ENCODE measurements at regions not wholly inside any gene's neighbourhood (a gene's known extent, or its start where the extent isn't known, plus 50 kb on each side); places are given as distances from the start of the nearest gene placed in this dataset.

DNA sequence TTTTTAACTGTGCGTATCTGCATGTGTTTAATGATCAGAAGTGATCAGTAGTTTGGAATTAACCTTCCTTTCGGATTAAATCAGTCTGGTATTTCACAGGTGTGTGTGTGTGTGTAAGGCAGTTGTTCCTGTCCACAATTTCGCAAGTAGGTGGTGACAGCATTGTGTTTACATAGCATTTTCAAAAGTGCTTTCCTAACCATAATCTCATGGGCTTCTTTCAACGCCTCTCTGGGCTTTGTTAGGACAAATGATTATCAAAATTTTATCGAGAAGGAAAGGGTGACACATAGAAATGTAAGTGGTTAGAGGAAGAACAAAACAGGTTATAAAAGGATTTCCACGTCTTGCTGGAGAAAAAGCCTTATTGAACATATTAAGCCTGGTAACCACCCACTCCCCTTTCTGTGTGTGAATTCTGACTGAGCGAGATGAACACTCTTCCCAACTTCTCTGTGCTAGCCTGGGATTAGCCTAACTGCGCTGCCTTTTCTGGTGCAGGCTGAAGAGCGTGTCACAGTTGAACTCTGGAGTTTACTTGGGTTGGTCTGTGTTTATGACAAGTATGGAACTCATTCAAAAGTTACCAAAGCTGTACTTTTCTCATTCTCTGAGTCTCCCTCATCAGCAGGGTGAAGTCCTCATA, 292.3 kb upstream of the PITRM1 start:
- intact Hi-C loops (cut with DNase I), result loop anchor here (5.0 kb wide), 1 partner anchor 62 kb away; no protein-coding TSS in a partner anchor
- DNase-seq (ENCODE audit: low spot score), result no peak

DNA sequence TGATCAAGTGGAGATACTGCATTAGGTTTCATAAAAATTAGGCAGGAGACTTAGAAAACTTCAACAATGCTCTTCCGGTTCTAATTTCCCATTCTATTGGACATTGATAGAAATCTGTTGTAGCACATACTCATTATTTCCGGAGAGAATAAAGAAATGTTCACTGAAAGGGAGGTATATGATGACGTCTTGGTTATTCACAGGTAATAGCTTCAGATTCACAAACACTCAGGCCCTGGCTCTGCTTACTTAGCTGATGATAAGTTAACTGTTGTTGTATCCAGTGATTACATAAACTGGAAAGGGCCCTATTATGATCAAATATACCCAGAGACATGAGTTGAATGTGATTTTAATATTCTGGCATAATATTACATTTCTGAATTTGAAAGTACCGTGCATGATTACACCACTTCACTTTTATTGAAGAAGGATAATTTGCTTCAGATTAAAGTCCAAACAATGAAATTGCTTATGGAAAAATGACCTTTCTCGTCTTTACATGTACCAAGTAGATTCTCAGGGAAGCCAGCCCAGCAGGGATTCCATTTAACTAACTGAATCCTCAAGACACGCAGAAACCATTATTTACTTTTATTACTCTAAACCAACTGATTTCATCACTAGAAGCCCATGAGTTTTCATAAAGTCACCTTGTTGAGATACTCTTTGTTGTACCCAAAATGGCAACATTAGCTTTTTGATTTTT, 288.0 kb upstream of the PITRM1 start:
- intact Hi-C loops (cut with DNase I), result no loop called here

DNA sequence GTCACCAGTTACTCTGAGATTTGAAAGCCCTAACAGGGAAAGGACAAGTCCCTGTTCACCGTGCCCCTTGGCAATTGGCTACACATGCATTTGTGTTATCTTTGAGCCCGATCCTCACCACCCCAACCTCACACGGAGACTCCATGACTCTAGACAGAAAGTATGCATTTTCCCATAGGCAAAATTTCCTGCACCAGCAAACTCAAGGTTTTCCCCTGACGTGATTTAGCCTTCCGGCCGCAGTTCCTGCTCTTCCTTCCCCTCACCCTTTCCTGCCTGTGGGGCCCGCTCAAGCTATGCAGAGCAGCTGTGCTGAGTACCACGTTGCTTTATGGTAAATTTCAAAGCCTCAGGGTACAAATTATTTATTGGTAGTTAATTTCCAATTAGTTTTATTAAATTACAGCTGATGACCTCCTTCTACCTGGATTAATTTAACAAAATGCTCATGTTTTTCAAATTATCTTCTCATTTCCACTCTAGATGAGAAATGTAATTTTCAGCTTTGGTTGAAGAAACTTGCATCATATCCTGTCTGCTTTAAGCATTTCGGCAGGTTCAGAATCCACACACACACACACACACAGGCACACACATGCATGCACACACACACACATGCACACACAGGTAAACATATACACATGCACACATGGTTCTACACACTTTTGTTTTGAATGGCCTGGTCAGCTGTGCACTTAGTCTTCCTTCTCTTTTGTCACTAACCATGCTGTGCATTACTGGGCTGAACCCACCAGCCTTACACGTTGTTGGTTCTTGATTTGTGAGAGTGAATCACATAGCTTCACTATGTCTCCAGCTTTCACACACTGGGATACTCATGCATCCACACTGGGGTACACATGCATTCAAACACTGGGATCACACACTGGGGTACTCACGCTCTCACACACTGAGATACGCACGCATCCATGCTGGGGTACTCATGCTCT, 283.1 kb upstream of the PITRM1 start:
- no peak for DNase-seq (ENCODE audit: low spot score)
- intact Hi-C loops (cut with DNase I), result no loop called here

More for the DNA sequence above, 288.0 kb upstream of the PITRM1 start:
- no peak for DNase-seq (ENCODE audit: low spot score)

DNA sequence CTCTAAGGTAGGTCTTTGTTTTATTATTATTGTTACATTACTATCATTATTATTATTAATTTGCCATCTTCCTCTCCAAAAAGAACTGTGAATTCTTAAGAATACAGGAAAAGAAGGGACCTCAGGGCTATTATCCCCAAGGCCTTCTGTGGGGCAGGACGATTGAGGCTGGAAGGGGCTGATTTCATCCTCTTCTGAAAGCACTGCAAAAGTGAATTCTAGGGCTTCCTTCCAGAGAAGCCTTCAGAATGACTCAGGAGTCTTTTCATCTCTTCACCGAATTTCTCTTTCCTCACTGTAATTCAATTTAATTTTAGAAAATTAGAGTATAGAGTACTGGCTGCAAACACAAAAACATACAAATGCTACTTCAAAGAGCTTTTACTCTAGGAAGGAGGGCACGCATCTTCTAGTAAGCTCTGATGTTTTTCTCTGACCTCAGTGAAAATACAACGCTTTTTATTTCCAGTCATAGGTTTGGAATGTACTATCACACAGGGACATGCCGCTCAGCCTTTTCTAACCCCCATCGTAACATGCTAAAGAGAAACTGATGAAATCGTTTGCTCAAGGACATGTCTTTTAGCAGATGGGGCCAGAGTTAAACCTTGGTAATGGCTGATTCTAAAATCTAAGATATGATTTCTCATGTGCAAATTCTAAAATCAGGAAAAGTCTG, 280.2 kb upstream of the PITRM1 start:
- no peak for DNase-seq (ENCODE audit: low spot score)
- intact Hi-C loops (cut with DNase I), result loop anchor here (2.0 to 5.0 kb wide), 3 partner anchors 14 to 324 kb away; no protein-coding TSS in a partner anchor

DNA sequence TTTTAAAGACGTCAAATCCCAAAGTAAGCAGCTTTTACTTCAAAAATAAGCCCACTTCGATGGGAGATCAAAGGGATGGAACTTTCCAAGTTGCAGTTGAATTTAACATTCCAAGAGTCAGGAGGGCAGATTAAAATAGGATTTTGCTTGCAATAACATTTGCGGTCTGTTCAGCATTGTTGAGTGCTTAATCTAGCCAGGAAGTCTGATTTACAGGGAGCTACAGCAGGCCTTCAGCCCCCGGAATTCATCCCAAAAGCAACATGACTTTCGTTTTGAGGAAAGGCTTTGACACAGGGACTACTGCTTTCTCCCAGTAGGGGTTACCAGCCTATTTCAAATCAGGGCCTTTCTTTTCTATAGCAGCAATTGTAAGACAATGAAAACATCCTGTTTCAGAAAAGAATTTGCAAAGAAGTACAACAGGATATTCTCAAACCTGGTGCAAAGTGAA, 279.6 kb upstream of the PITRM1 start:
- intact Hi-C loops (cut with DNase I), result loop anchor here (2.0 to 5.0 kb wide), 3 partner anchors 15 to 325 kb away; no protein-coding TSS in a partner anchor
- DNase-seq (ENCODE audit: low spot score), result no peak

DNA sequence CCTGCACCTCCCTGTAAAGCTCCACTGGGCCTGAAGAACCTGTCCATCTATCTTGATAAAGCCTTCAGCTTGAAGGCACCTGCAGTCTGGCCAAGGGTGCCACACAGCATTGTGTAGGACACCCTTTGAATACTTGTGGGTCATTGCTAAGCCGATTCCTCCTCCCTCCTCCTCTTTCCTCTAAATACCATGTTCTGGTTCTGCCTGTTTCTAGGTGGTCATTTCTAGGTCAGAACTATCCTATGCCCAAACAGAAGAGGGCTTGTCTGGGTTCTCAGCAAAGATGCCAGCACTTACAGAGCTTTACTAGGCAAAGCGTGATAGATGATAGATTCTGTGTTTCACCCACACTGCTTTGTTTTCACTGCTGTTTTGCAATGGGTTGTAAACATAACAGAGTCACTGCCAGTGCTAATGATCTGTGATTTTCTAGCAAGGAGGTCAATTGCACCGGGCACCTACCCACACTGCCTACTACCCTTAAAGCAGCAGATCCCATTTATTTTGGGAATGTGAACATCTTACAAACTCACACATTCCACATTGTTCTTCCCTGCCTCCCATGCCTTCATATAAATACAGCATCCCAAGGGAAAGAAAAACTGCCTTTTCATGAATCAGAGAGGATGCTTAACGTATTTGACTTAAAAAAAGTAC, 279.1 kb upstream of the PITRM1 start:
- intact Hi-C loops (cut with DNase I), result loop anchor here (2.0 to 5.0 kb wide), 3 partner anchors 15 to 326 kb away; no protein-coding TSS in a partner anchor
- DNase-seq (ENCODE audit: low spot score), result no peak

DNA sequence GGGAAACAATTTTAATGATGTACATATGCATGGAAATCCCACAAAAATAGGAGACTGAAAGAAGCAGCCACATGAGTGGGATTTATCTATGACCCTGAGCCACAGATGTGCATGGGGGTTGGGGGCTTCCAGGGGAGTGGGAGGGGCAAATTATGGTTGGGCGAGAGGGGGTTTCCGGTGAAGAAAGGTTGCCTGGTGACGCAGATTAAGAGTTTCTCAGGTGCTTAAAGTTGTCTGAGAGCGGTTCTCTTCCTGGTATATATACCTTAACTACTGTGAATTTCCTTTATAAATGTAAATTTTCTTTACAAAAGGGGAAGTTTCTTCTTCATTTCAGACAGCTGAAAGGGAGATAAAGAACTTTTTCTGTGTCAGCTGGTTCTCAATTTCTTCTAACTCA, 273.6 kb upstream of the PITRM1 start:
- DNase-seq (ENCODE audit: low spot score), result no peak
- intact Hi-C loops (cut with DNase I), result no loop called here

DNA sequence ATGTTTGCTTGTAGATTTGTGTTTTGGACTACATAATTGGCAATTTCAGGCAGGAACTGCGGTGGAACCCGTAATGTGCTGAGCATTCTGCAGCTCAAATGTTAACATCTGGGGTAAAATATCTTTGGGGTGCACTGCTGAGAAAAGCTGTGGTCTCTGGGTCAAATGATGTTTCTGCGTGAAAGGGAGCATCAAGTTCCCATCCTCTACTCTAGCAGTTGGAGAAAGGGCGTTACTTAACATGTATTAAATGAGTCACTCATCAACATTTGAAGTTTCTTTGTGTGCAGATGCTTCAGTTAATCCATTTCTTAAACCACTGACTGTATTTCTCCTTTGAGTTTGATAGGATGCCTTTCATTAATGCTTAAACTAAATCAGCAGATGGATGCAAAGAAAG, 273.1 kb upstream of the PITRM1 start:
- intact Hi-C loops (cut with DNase I), result no loop called here
- DNase-seq (ENCODE audit: low spot score), result no peak

DNA sequence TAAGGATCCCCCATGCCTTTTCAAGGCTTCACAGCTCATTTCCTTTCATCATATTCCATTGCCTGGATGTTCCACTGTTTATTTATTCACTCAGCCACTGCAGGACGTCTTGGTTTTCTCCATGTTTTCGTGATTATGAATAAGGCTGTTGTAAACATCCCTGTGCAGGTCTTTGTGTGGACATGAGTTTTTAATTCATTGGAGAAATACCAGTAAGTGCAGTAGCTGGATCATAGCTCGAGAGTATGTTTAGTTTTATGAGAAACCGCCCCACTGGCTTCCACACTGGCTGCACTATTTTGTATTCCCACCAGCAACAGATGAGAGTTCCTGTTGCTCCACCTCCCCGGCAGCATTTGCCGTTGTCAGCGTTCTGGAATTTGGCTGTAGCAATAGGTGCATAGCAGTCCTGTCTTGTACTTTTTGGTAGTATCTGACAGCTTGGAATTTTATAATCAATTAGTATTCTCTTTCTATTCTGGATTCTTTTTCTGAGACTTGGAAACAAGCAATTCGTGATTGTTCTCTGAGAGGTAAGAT, 269.9 kb upstream of the PITRM1 start:
- no peak for DNase-seq (ENCODE audit: low spot score)
- intact Hi-C loops (cut with DNase I), result no loop called here

DNA sequence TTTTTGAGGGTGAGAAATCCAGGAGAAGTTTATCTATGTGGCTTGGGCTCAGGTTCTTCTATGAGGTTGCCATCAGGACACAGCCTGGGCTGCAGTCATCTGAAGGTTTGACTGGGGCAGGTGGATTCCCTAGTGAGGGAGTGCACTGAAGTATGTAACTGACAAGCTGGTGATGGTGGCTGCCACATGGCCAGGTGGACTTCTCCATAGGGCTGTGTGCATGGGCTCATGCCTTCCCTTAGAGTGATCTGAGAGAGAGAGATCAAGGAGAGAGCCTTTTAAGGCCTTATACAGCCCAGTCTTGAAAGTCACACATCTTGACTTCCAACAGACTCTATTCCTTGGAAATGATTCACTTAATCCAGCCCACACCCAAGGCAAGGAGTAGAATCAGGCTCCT, 266.6 kb upstream of the PITRM1 start:
- intact Hi-C loops (cut with DNase I), result no loop called here
- no peak for DNase-seq (ENCODE audit: low spot score)

DNA sequence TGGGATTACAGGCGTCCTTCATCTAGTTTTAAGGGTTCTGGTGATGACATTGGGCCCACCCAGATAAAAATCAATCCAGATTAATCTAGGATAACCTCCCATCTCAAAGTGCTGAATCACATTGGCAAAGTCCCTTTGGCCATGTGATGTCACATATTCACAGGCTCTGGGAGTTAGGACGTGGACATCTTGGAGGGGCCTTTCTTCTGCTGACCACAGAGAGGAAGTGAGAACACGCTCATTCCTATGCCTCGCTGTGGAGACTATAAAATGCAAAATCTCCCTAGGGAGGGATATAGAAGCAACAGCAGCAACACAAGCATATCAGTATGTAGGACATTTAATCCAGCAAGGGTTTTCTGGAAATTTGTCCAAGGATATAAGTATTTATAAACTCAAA, 266.0 kb upstream of the PITRM1 start:
- DNase-seq (ENCODE audit: low spot score), result no peak
- intact Hi-C loops (cut with DNase I), result no loop called here

DNA sequence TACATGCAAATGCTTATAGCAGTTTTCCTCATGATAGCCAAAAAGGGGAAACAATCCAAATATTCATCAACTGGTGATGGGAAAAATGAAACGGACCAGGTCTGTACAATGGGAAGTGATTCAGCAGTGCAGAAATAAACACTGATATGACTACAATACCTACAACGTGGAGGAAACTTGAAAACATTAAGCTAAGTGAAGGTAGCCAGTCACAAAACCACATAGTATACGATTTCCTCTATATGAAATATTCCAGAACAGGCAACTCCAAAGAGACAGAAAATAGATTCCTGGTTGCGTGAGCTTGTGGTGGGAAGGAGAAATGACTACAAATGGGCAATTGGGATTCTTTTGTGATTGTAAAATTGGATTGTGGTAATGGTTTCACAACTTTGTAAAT, 263.1 kb upstream of the PITRM1 start:
- no peak for DNase-seq (ENCODE audit: low spot score)
- intact Hi-C loops (cut with DNase I), result no loop called here

DNA sequence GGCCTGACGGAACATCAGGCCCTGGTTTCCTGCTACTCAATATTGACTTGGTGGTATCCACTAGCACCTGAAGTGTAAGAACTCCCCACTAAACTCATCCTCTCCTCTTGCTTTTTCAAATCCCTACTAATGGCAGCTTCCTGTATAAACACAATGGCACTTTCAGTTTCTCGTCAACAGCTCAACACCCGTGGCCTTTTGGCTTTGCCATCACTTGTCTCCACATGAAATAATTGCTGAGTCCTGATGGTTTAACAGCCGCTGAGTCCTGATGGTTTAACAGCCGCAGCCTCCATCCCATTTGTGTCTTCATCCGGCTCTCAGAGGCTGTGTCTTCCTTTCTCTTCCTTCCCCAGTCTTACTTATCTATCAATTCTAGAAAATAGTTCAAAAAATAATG, 261.4 kb upstream of the PITRM1 start:
- DNase-seq (ENCODE audit: low spot score), result no peak
- intact Hi-C loops (cut with DNase I), result no loop called here

DNA sequence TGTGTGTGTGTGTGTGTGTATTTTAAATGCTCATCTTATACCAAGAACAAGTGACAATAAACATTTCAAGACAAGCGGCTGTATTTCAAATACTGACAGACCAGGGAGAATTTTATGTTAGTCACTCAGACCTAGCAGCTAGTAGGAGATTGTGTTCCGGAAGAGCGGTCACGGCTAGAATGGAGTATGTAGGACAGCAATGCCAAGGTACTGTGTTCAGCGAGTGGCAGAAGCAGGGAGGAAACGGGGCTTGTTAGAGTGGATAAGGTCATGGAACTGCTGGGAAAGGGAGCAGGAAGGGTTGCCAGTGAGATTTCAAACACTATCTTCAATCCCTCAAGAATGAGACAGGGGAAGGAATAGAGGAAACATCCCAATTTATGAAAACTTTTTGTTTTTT, 260.5 kb upstream of the PITRM1 start:
- intact Hi-C loops (cut with DNase I), result no loop called here
- DNase-seq (ENCODE audit: low spot score), result no peak

DNA sequence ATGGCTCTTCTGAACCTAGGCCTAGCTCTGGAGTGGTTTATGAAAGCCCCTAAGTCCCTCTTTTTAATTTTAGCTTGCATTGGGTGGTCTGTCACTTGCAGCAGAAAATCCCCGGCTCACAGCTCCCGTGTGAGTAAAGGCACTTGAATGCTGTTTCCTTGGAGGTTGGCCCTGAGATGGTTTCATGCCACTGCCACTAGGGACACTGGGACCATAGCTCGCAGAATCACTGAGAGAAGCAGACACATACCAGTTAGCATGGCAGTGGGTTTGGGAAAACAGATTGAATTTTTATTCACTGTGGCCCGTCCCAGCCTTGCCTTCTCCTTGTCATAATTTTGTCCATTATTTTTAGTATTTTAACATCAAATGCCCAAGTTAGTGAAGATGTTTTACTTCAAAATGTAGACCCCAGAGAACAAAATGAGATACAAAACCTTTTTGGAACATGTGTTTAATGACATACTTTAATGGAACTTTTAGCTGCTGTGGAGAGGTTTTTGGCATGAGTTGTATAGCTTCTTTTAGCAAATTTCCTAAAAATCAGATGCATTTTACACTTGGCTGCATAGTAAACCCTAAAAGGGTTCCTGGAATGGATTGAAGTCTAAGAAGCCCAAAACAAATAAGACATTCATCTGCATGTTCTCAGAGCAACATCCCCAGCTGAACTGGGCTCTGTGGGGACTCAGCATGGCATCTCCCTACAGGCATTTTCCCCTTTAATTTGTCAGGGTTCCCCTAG, 259.7 kb upstream of the PITRM1 start:
- no peak for DNase-seq (ENCODE audit: low spot score)
- intact Hi-C loops (cut with DNase I), result no loop called here

DNA sequence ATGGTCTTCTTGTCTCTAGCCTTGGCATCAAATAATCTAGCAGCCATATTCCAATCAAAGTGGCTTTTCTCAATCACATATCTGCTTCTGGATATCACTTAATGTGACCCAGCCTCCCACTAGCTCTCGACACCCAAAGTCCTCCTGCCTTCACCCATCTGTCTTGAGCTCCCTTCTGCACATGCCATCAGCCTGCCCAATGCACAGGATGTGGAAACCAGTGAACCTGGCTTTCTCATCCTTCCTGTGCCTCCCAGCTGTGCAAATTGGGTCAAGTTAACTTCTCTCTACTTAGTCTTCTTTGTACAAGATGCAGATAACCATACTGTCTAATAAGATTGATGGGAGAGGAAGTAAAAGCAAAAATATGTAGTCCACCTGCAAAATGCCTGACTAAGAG, 257.9 kb upstream of the PITRM1 start:
- no peak for DNase-seq (ENCODE audit: low spot score)
- intact Hi-C loops (cut with DNase I), result no loop called here

DNA sequence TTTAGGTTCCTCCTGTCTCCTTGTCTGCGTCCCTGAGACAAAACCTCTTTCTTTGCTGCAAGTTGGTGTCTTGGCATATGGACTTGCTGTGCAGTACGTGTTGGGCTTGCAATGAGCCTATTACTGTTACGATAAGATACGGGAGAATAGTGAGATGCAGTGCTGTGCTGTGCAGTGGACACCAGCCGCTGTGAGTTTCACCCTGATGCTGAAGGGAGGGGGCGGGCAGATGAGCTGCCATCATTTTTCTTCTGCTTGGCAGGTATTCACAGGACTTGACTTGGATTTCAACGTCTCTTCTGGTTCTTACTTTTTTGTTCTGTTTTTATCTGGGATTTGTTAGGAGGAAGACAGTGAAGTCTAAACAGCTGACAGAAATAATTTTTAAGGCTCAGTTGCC, 257.1 kb upstream of the PITRM1 start:
- intact Hi-C loops (cut with DNase I), result no loop called here

DNA sequence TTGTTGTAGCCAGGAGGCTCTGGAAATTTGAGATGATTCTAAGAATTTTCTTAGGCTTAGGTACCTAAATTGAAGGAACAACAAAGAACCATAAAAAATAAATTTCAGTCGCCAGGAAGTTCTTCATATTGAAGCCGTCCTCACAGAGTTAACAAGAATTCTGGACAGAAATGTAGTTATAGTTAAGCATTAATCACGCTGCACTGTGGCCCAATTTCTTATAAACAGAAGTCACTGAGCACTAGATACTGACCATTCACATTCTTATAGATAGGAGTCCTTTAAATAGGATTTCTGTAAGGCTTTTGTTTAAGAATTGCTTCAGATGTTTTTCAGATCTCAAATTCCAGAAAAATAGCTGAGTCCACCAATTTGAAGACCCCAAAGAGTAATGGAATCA, 256.2 kb upstream of the PITRM1 start:
- intact Hi-C loops (cut with DNase I), result no loop called here
- DNase-seq (ENCODE audit: low spot score), result no peak

More for the DNA sequence above, 257.1 kb upstream of the PITRM1 start:
- no peak for DNase-seq (ENCODE audit: low spot score)
